ENCODE measurements at regions not wholly inside any gene's neighbourhood (a gene's known extent, or its start where the extent isn't known, plus 50 kb on each side); places are given as distances from the start of the nearest gene placed in this dataset.

DNA sequence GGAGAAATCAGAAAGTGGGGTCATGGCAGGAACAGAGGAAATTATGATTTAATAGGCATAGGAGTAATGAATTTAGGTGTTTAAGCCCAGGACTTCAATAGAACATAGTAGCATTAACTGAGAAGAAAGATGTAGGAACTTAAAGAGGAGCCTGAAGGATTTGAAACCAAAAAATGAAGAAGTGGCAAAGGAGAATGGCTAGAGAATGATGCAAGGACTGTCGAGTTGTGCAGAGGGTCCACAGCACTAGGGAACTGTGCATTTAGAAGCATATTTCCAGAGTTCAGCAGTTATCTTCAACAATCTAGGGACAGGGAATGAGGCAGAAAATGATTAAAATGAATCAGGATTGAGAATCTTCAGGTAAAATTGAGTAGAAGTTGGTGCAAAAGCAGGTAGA lies 328.1 kb upstream of the LYPLAL1 start:
- intact Hi-C loops (cut with micrococcal nuclease), result no loop called here
- H3K27me3 ChIP-seq (ENCODE audit: insufficient read depth, low read length), result no peaks in the 10 kb centered on the region
- H2AFZ ChIP-seq (ENCODE audit: low read depth, low read length, poor library complexity, severe bottlenecking), result no peak overlapping the region
- no peaks in the 10 kb centered on the region for H3K9me2 ChIP-seq (ENCODE audit: insufficient read depth)
- TF ChIP-seq EZH2phosphoT487 (IDR thresholded peaks at IDR 0.05; ENCODE audit: borderline replicate concordance), result no peak
- no peak for TF ChIP-seq FOSL1 (IDR thresholded peaks at IDR 0.05; ENCODE audit: low read depth)
- no peak for TF ChIP-seq SIN3A (IDR thresholded peaks at IDR 0.05; ENCODE audit: low read depth)
- no peak for TF ChIP-seq EGR1 (IDR thresholded peaks at IDR 0.05; ENCODE audit: low read depth)
- TF ChIP-seq EZH2 (IDR thresholded peaks at IDR 0.05), result no peak
- no peak for TF ChIP-seq TCF7L2 (IDR thresholded peaks at IDR 0.05; ENCODE audit: borderline replicate concordance, extremely low read depth, insufficient read depth, insufficient read length)
- no peak for TF ChIP-seq SRF (IDR thresholded peaks at IDR 0.05; ENCODE audit: low read depth)
- TF ChIP-seq, protein P1, sequence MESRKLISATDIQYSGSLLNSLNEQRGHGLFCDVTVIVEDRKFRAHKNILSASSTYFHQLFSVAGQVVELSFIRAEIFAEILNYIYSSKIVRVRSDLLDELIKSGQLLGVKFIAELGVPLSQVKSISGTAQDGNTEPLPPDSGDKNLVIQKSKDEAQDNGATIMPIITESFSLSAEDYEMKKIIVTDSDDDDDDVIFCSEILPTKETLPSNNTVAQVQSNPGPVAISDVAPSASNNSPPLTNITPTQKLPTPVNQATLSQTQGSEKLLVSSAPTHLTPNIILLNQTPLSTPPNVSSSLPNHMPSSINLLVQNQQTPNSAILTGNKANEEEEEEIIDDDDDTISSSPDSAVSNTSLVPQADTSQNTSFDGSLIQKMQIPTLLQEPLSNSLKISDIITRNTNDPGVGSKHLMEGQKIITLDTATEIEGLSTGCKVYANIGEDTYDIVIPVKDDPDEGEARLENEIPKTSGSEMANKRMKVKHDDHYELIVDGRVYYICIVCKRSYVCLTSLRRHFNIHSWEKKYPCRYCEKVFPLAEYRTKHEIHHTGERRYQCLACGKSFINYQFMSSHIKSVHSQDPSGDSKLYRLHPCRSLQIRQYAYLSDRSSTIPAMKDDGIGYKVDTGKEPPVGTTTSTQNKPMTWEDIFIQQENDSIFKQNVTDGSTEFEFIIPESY (IDR thresholded peaks at IDR 0.05; ENCODE audit: extremely low read depth, insufficient replicate concordance, low read length), result no peak
- TF ChIP-seq CBX3 (IDR thresholded peaks at IDR 0.05; ENCODE audit: low read depth), result no peak
- TF ChIP-seq JUND (IDR thresholded peaks at IDR 0.05), result no peak
- no peak for TF ChIP-seq ZNF274 (IDR thresholded peaks at IDR 0.05; ENCODE audit: low read depth, low read length)
- ATAC-seq, result no peak
- H3K4me2 ChIP-seq (ENCODE audit: low read length), result no peak overlapping the region
- no peaks in the 10 kb centered on the region for H3K36me3 ChIP-seq (ENCODE audit: control insufficient read depth in 1 of 2, insufficient read depth in 2 of 2, low read length in 2 of 2)
- H3K9ac ChIP-seq (ENCODE audit: low read length), result no peak overlapping the region
- H3K79me2 ChIP-seq (ENCODE audit: insufficient read depth, low read length), result no peaks in the 10 kb centered on the region
- BruUV-seq (replicated peaks), result no TSS peak
- POLR2A ChIA-PET, result no interaction called here
- H3K9me3 ChIP-seq (ENCODE audit: control insufficient read depth in 1 of 2, insufficient read depth in 1 of 2, low read depth in 1 of 2, low read length in 2 of 2), result no peaks in the 10 kb centered on the region
- RAD21 ChIA-PET (ENCODE audit: low non-redundant PET in 1 of 2, low total read pairs in 2 of 2, uncharacterized antibody in 2 of 2, unreplicated experiment in 2 of 2), result no interaction called here
- no peaks in the 10 kb centered on the region; a peak in 1 of 4 replicates for H3K4me1 ChIP-seq (ENCODE audit: control insufficient read depth in 1 of 2, insufficient read depth in 2 of 2, low read length in 2 of 2)
- DNase-seq (ENCODE audit: low read depth, low spot score), result no peak
- no peak overlapping the region for H3K27ac ChIP-seq (ENCODE audit: low read depth, low read length)
- CTCF ChIA-PET, result no interaction called here
- no peak overlapping the region for H3K4me3 ChIP-seq (replicated peaks in 1 of 2; ENCODE audit: low read depth in 1 of 2, low read length in 2 of 2)
- H4K20me1 ChIP-seq (ENCODE audit: insufficient read depth), result no peaks in the 10 kb centered on the region
